Bone marrow (tissue), 2 donors: ENCODE measurements at regions not wholly inside any gene's neighbourhood (a gene's known extent, or its start where the extent isn't known, plus 50 kb on each side); places are given as distances from the start of the nearest gene placed in this dataset.

Experiments used
- DNase-seq, 2 donors: peaks; one replicate each; lab custom pipeline; 2025; lab: John Stamatoyannopoulos, UW

DNA sequence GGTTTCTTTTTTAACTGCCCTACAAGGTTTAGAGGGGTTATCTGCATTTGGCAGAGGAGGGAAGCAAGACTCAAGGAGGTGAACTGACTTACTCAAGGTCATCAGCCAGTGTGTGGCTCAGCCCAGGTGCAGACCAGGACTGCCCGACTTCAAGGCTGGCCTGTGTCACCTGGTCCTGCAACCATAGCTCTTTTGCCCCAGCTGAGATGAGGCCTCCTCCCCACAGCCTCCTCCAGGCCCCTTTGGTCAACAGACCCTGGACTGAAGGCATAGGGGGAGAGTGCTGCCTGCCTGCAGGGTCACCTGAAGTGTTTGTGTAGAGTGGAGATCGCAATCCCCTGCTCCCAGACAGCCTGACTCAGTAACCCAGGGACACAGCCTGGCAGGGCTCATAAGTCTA lies 168.5 kb upstream of the GLI2 start:
- DNase-seq = no peak

DNA sequence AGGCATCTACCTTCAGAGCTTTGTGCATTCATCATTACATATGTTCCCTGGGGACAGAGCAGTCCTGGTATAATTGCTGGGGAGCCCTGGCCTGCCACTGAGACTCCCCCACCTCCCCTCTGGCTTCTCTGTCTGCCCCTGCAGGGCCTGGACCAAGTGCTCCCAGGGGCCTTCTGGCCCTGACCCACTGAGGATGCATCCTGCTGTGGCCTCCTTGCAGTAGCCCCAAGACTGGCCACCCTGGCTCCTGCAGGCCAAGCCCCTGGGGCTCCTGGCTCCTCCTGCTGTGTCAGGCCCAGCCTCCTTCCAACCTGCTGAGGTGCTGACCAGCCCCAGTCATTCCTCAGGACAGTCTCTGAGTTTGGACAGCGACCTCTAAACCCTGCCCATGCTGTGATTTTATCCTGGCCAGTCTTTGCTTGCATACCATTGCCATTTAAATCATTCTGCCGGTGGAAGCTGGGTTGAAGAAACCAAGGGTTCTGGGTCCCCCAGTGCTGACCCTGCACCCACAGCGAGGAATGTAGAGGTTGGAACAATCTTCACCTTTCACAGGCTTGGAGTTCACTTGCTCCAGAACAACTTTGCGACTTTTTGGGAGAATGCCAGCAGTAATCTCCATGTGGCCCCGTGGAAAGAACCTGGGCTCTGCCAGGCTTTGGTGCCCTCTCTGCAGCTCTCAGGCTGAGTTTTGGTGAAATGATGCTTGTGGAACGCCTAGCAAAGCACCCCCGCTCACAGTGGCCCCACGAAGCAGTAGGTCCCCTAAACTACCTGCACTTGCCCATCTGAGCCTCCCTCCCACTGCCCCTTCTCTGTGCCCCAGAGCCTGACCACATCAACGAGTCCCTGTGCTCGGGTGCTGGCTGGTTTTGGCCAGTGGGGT lies 167.3 kb upstream of the GLI2 start:
- no peak for DNase-seq

DNA sequence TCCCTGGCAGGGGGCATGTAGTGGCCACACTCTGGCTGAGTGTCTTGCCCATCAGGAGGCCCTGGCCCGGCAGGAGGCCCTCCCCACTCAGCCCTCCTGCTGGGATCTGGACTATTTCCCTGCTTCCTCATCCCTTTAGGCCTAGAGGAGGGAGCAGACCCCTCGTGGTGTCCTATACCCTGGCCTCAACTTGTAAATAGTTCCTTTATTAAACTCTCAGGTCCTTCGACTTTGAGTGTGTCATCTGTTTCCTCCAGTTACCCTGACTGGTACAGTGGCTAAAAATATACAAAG lies 166.7 kb upstream of the GLI2 start:
- no peak for DNase-seq

DNA sequence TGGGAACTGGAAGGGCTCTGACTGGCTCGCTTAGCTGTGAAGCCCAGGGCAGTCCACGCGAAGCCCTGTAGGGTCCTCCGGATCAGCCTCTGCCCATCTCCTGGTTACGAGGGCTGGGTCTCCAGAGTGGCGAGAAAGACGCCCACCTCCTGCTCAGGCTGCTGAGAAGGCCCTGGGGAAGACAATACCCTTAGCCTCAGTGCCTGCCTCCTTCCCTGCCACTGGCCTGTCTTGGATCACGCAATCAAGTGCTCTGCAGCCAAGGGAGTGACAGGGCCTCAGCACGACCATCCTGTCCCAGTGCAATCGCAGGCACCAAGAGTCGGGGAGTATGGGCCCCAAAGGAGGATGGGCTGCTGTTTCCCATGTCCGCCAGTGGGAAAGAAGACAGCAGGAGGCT lies 165.7 kb upstream of the GLI2 start:
- no peak for DNase-seq

DNA sequence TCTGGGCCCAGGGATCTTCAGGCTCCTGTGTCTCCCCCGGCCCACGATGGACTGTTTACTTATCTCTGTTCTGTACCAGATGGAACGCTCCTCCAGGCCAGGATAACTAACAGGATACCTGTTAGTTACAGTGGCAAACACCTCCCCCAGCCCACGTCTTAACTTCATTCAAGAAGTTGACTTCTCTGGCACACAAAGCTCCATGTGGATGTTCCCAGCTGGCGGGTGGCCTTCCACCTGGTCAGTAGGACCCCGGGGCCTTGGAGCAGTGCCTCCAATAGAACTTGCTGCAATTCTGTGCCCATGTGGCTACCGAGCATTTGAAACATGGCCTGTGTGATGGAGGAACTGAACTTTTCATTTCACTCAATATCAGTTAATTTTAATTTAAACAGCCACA lies 165.1 kb upstream of the GLI2 start:
- DNase-seq = no peak

DNA sequence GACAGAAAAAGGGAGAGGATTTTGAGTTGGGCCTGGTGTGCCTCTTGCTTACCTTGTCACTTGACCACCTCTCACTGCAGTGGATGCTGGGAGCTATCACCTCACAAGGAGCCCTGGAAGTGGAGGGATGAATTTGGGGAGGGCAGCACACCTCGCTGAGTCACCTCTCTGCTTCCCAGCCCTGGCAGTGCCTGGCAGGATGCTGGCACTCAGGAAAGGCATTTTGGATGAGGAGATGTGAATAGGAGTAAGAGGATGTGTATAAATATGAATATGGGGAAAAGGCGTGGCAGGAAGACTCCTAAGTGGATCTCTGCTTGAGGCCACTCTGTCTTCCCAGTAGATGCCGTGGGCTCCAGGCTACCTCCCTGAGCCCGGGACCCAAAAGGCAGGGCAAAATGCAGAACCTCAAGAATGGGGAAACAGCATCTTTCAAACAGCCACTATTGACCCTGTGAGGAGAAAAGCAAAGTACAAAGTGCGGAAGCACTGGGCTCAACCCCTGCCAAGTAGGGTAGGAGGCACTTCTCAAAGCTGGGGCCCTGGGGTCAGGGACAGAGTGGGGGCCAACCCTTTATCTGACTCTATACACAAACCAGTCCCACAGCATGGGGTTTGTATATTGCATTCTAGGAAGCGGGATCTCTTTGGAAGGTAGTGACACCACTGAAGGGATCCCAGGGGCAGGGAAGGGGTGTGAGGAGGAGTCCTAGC lies 164.5 kb upstream of the GLI2 start:
- DNase-seq = no peak

DNA sequence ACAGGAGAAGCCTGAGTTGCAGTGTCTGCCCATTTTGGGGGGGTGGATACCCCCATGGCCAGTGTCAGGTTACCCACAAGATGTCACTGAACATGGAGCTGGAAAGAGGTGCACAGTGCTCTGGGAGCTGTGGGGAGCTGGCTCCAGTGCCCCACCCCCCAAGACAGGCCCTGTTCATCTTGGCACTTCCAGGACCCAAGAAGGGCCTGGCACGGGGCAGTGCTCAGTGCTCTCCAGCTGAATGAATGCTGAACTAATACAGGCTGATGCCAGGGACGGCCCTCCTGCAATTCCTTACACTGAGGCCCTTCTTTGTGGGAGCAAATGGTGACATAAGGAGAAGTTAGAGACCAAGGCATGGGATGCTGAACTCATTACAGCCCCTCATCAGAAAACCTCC lies 163.4 kb upstream of the GLI2 start:
- no peak for DNase-seq

DNA sequence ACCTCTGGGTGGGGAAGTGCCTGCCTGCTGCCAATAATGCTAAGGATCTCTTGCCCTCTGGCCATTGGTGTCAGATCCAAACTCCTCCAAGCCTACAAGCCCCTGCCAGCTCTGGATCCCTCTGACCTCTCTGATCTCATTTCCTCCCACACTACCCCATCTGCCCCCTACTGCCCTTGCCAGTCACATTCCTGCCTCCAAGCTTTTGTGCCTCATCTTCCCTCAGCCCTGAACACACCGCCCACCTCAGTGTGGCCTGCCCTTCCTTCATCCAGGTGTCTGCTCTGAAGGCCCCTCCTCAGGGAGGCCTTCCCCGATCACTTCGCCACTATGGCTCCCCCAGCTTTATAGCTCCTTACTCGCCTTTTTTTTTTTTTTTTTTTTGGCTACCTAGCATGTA lies 161.0 kb upstream of the GLI2 start:
- DNase-seq = no peak

DNA sequence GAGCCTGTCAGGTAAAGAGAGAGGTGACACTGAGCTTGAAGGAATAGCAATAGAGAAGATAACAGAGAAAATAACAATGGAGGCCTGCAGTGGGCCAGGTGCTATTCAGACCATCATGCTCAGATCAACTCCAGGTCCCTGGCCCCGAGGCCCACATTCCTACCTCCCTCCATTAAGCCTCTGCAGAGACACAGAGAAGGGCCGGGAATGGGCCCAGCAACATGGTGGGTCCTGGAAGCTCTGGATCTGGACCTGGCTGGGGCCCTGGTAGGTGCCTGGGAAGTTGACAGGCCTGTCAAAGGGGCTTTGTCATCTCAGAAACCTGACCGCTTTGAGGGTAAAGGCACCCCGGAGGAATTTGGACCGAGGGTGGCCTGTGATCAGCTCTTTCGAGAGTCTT lies 159.7 kb upstream of the GLI2 start:
- DNase-seq = no peak

DNA sequence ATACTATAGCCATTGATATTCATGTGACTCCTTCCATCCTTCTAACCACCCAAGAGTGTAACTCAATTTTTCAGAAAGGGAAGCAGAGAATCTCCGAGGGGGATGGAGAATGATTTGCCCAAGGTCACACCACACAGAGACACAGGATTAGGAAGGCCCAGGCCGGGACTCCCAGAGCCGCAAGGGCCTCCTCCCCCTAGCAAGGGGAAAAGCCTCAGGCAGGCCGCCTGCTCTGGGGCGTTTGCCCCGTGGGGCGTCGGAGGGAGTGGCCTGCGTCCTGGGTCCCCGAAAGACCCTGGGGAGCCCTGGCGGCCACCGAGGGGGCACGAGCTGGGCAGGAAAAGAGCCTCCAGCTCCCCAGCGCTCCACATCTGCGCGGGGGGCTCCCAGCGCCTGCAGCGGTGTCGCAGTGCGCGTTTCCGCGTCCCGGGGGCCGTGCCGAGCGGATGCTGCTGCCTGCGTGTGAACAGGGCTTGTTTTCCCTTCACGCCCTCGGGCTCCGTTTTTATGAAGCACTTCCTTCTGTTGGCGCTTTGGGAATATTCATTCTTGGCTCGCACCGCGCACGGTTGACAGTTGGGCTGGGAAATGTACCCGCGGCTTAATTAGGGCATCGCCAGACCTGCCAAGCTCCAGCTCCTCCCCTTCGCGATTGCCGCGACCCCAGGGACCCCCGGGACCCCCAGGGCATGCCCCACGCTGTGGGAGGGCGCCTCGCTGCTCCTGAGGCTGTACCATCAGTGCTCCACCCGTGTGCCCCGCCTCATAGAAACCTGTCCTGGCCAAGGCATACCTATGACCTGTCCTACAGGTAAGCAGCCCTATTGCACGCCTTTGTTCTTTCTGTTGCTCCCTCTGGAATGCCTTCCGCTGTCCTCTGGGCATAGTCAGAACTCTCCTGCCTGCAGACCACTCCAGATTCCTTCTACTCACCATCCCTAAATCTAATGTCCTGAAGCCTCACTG lies 158.9 kb upstream of the GLI2 start:
- DNase-seq = no peak

DNA sequence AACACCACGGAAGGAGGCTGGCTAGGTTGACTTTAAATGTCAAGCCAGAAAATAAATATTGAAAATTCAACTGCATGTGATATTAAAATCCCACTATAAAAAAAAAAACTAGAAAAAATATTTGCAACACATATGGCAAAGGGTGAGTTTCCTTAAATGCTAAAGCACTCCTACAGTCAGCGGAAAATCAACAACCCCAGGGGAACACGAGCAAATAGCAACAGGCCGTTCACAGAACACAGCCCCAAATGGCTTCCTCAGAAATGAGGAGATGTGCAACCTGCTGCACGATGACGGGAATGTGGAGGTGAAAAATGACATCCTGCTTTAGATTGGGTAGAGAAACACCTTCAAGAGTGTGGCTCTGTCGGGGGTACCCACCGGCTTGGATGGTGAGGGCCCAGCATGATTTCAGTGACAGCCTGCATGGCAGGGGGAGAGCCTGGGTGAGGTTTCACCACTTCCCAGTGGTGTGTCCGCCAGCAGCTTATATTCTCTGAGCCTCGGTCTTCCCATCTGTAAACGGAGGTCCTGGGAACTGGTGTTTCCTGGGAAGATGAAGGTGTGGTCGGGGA lies 157.9 kb upstream of the GLI2 start:
- no peak for DNase-seq

DNA sequence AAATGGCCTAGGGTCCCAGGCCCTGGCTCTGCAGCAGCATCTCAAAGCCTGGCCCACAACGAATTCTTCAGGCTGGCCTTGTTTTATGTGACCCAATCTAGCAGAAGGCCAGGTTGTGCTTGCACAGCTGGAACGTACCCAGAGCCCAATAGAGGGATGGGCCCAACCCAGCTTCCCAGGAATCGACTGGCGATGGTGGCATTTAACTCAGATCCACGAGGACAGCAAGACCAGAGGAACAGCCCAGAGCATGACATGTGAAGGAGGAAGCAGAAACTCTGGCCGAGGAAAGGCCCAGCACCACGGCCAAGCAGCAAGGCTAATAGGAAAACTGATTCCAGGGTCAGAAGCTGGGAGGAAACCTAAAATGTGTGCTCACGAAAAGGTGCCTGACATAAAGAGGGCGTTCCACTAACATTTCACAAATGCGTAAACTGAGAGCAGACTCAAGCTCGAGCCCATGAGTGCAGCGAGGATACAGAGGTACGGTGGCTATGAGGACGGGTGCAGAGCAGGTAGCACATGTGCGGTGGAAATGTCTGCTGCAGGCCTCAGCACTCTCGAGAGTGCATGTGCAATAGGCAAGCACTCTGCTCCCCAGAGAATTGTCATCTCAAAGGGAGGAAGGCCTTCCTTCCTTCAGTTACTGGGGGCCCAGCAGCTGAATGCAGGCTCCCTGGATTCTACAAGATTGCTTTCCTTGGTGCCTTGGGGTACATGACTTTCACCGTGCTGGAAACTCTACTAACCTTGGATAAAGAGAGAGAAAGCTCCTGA lies 156.9 kb upstream of the GLI2 start:
- no peak for DNase-seq

DNA sequence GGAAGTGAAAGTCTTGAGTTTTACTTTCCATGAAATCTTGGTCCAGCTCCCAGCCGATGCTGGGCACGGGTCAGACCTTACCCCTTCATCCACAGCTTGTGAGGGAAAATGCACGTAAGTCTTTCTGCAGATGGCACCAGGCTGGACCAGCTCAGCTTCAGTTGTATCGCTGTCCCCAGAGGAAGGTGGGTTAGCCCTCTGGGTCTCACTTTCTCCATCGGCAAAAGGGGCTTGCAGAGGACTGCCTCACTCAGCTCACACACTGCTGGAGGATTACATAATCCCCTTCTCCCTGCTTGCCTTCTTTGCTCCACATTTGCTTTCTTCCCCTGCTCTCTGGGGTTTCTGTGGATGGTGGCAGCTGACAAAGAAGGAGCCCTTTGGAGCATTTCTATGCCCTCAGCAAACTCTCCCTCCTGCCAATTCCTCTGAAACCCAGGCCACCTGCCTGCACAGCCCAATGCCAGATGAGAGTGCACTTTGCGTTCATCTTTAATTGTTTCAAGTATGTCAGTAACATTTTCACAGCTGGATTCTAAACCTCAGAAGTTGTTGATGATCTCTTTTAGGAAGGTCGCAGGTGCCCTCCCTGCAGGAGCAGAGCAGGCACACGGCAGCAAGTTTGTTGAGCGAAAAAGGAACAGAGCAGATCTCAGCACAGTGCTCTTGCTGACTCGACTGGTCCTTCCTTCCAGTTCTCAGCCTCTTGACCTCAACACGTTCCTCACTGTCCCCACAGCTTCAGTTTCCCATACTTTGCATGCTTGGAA lies 155.6 kb upstream of the GLI2 start:
- DNase-seq = no peak

DNA sequence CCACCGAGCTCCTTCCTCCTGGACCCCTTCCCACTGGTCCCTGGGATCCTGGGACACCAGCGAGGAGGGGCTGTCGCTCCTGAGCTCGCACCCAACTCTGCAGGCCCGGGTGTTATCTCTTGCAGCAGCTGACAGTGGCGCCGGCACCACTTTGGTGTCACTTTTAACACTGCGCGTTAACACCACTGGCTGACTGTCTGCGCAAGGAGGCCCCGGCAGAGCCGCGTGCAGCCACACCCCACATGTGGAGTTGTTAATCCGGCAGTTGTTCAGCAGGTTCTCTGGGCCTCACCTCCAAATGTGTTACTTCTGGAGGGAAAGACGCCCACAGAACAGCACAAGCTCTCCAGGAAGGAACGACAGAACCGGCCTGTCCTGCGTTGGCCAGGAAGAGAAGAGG lies 155.0 kb upstream of the GLI2 start:
- DNase-seq = no peak

DNA sequence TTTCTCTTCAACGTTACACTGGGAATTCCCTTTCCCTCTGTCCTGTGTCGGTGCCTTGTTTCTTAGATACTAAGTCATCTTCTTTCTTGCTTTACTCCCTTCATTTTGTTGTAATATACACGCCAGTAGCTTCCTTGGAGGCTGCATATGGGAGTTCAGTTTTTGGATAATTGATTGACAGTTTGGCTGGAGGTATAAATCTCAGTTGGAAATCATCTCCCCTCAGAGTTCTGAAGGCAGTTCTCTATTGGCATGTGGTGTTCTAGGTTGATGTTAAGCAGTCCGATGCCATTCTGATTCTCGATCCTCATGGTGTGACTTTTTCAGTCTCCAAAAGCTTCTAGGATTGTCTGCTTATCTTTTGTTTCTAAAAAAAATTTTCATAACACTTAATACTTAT lies 152.5 kb upstream of the GLI2 start:
- DNase-seq = no peak

DNA sequence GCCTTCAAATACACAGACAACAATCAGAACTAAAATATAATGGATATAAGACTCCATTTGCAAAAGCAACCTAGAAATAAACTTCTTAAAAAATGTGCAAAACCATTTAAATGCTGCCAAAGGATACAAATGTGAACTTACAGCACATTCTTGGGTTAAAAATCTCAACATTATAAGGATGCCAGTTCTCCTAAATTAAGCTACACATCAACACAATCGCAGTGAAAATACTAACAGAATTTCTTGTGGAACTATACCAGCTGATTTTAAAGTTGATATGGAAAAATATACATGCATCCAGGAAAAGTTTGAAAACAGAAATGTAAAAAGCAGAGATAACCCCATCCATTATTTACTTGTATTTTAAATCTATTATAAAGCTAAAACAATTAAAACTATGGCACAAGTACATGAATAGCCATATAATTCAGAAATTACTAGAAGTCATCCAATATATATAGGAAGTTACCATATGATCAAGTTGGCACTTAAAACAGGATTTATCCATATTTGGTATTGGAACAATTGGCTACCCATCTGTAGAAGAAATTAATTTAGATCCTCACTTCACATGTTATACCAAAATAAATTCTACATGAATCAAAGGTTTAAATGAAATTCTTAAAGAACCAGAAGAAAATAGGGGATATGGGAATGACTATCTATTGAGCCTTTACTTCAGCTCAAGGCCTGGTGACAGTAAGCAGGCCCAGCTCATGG lies 151.7 kb upstream of the GLI2 start:
- no peak for DNase-seq

DNA sequence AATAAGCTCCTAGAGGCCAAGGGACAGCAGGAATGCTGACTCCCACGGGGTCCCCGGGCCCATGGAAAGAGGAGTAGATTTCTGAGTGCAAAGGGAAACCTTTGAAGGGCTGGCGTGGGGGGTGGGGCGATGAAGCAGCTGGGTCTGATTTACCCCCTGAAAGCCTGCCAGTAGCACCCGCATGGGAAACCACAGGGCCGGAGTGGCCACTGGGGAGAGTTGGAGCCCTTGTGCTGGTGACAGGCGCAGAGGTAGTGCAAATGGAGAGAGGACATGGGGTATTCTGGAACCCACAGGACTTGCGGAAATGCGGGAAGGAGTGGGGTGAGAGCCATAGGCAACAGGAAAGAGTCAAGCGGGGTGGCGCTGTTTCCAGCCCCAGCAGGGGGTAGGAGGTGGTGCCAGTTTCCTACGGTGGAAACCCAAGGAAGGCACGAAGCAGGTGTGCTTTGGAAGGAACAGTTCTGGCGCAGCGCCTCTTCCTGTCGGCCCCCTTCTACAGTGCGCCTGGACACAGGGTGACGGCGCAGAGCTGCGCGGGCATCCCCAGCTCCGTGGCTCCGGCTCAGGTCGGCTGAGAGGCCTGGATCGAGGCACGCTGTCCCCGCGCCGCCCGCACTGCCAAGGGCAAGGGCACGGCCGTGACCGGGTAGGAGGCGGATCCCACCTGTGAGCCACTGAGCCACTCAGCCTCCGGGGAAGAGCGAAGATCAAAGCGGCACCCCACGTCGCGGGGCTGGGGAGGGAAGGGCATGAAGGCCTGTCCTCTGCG lies 149.0 kb upstream of the GLI2 start:
- DNase-seq = no peak

DNA sequence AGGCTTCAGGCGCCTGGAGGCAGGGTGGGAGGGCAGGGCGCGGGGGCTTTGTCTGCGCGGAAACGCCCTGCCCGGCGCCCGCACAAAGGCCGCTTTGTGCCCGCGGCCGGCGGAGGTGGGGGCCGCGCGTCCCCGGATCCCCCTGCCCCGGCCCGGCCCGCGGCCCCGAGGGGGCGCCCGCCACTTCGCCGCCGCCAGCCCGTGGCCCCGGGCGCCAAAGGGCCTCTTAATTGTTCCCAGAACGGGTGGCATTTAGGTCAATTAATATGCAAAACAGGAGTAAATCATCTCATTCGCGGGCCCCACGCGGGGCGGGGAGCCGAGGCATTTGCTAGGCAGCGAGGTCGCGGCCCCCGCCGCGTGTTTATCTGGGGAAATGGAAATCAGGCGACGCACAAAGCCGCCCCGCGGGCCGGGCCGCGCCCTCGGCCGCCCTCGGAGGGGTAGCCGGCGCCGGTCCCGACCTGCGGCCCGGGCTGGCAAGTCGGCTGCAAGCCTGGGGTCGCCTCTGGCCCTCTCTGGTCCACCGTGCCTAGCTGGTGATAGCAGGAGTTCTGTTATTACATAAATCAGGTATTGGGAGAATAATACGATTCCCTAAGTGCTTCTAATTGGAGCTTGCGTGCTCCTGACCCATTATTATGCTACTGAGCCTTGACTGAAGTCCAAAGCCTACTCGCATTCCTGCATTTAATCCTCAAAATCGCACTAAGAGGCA lies 148.2 kb upstream of the GLI2 start:
- DNase-seq = no peak

DNA sequence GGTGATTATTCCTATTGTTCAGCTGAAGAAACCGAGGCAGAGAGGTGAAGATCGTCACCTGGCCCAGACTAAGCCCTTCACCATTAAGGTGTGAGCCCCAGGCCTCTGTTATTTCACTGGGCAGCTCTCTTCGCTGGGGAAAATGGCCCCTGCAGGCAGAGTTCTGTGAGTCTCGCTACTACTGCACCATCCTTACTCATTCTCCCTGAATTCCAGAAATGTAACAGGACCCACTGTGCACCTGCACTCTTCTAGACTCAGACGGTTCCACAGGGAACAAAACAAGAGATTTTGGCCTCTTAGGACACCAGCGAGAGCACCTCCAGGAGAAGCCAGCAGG lies 147.7 kb upstream of the GLI2 start:
- DNase-seq = no peak
